ENCODE measurements at regions not wholly inside any gene's neighbourhood (a gene's known extent, or its start where the extent isn't known, plus 50 kb on each side); places are given as distances from the start of the nearest gene placed in this dataset.

- CTCF ChIA-PET: no interaction called here
Measured at GRCh38 chr10:24790073-24790472, 66.4 kb upstream of the ARHGAP21 start.

GRCh38 chr10:24784923-24785322, 61.2 kb upstream of the ARHGAP21 start:
- intact Hi-C loops (cut with micrococcal nuclease; ENCODE audit: unreplicated experiment): no loop called here
- SMC1A ChIA-PET (ENCODE audit: uncharacterized antibody, unreplicated experiment): interaction anchor here (1.7 to 1.8 kb wide), 2 partner anchors 15 to 145 kb away, joined by 5 read pairs; no protein-coding TSS in a partner anchor
- POLR2A ChIA-PET: no interaction called here
- Histone ChIP-seq H4K20me1 (ENCODE audit: control insufficient read depth, insufficient read depth) (no peaks in the 10 kb centered on the region), H3K27ac (ENCODE audit: control insufficient read depth, insufficient read depth) (no peak overlapping the region), H3K4me2 (ENCODE audit: control insufficient read depth, insufficient read depth) (no peak overlapping the region), H3K4me1 (ENCODE audit: control insufficient read depth, insufficient read depth, low read length) (no peaks in the 10 kb centered on the region; the same call in 1 of the 2 replicates), H3K9me3 (replicated peaks; ENCODE audit: control insufficient read depth, insufficient read depth, low read length) (no peaks in the 10 kb centered on the region), H2AFZ (ENCODE audit: control insufficient read depth, low read depth, low read length) (no peak overlapping the region), H3K36me3 (ENCODE audit: control insufficient read depth in 2 of 2, insufficient read depth in 2 of 2, low read length in 1 of 2) (no peaks in the 10 kb centered on the region), H3K27me3 (replicated peaks in 1 of 2; ENCODE audit: control insufficient read depth in 2 of 2, insufficient read depth in 2 of 2, low read length in 1 of 2) (no peaks in the 10 kb centered on the region), H3K79me2 (ENCODE audit: control insufficient read depth, insufficient read depth, low read length) (no peaks in the 10 kb centered on the region), H3K4me3 (no peak overlapping the region), H3K9ac (ENCODE audit: control insufficient read depth, insufficient read depth, low read length) (no peak overlapping the region)
- RAD21 ChIA-PET (ENCODE audit: unreplicated experiment): no interaction called here
- TF ChIP-seq E2F4 (IDR thresholded peaks at IDR 0.05; ENCODE audit: low read depth, low read length) (no peak), NR2C2 (IDR thresholded peaks at IDR 0.05; ENCODE audit: borderline replicate concordance, control insufficient read depth, insufficient read length, low read depth) (no peak), SPI1 (IDR thresholded peaks at IDR 0.05; ENCODE audit: borderline replicate concordance, insufficient read depth, low read depth, low read length) (no peak), NFIC (IDR thresholded peaks at IDR 0.05; ENCODE audit: low read depth, low read length) (no peak), PAX8 (IDR thresholded peaks at IDR 0.05) (no peak), YY1 (IDR thresholded peaks at IDR 0.05; ENCODE audit: low read depth, low read length) (no peak), BHLHE40 (IDR thresholded peaks at IDR 0.05; ENCODE audit: borderline replicate concordance in 1 of 2, low read depth in 2 of 2, low read length in 1 of 2) (no peak), CEBPZ (IDR thresholded peaks at IDR 0.05; ENCODE audit: low read depth, low read length) (no peak), CEBPB (IDR thresholded peaks at IDR 0.05; ENCODE audit: borderline replicate concordance in 1 of 2, low read depth in 2 of 2, low read length in 2 of 2) (no peak), POLR2A (IDR thresholded peaks at IDR 0.05; ENCODE audit: low read depth, low read length) (no peak), EED (IDR thresholded peaks at IDR 0.05; ENCODE audit: low read depth) (no peak), BMI1 (IDR thresholded peaks at IDR 0.05; ENCODE audit: borderline replicate concordance) (no peak), ATF3 (IDR thresholded peaks at IDR 0.05; ENCODE audit: borderline replicate concordance, extremely low read depth, low read depth, low read length) (no peak)
- no peak for DNase-seq (ENCODE audit: low read depth, low spot score)
- CTCF ChIA-PET: interaction anchor here (0.9 to 1.6 kb wide), 2 partner anchors 15 to 205 kb away, joined by 3 to 4 read pairs; no protein-coding TSS in a partner anchor
- no peak for FAIRE-seq
- no peak for ATAC-seq
- in situ Hi-C loops (cut with MboI): no loop called here
- 46% methylated on average over 6 of the region's 6 CpGs for WGBS (ENCODE audit: insufficient coverage, insufficient replicate concordance, low lambda C conversion rate, missing lambda C conversion rate)
- BruUV-seq (replicated peaks): no TSS peak

More at GRCh38 chr10:24790073-24790472, 66.4 kb upstream of the ARHGAP21 start:
- WGBS (ENCODE audit: insufficient coverage, insufficient replicate concordance, low lambda C conversion rate, missing lambda C conversion rate): 60% methylated on average over 7 of the region's 7 CpGs
- DNase-seq (ENCODE audit: low read depth, low spot score) (no peak), FAIRE-seq (no peak), ATAC-seq (no peak)
- H3K27ac ChIP-seq (ENCODE audit: control insufficient read depth, insufficient read depth): no peak overlapping the region
- no TSS peak for BruUV-seq (replicated peaks)
- no peak overlapping the region for H2AFZ ChIP-seq (ENCODE audit: control insufficient read depth, low read depth, low read length)
- H3K4me3 ChIP-seq: no peak overlapping the region
- H3K36me3 ChIP-seq (ENCODE audit: control insufficient read depth in 2 of 2, insufficient read depth in 2 of 2, low read length in 1 of 2): no peaks in the 10 kb centered on the region
- no peaks in the 10 kb centered on the region for H3K4me1 ChIP-seq (ENCODE audit: control insufficient read depth, insufficient read depth, low read length)
- RAD21 ChIA-PET (ENCODE audit: unreplicated experiment): no interaction called here
- POLR2A ChIA-PET: no interaction called here
- H3K27me3 ChIP-seq (replicated peaks in 1 of 2; ENCODE audit: control insufficient read depth in 2 of 2, insufficient read depth in 2 of 2, low read length in 1 of 2): no peaks in the 10 kb centered on the region
- TF ChIP-seq FOS (IDR thresholded peaks at IDR 0.05; ENCODE audit: borderline replicate concordance, extremely low read depth, insufficient read length): no peak
- no peaks in the 10 kb centered on the region for H3K9me3 ChIP-seq (replicated peaks; ENCODE audit: control insufficient read depth, insufficient read depth, low read length)
- H4K20me1 ChIP-seq (ENCODE audit: control insufficient read depth, insufficient read depth): no peaks in the 10 kb centered on the region
- SMC1A ChIA-PET (ENCODE audit: uncharacterized antibody, unreplicated experiment): interaction anchor here (0.8 kb wide), 1 partner anchor 10 kb away, joined by 3 read pairs; no protein-coding TSS in a partner anchor
- H3K79me2 ChIP-seq (ENCODE audit: control insufficient read depth, insufficient read depth, low read length): no peaks in the 10 kb centered on the region
- H3K9ac ChIP-seq (ENCODE audit: control insufficient read depth, insufficient read depth, low read length): no peak overlapping the region
- H3K4me2 ChIP-seq (ENCODE audit: control insufficient read depth, insufficient read depth): no peak overlapping the region
- intact Hi-C loops (cut with micrococcal nuclease; ENCODE audit: unreplicated experiment) (no loop called here), in situ Hi-C loops (cut with MboI) (no loop called here)
